ENCODE measurements at regions not wholly inside any gene's neighbourhood (a gene's known extent, or its start where the extent isn't known, plus 50 kb on each side); places are given as distances from the start of the nearest gene placed in this dataset.

DNA sequence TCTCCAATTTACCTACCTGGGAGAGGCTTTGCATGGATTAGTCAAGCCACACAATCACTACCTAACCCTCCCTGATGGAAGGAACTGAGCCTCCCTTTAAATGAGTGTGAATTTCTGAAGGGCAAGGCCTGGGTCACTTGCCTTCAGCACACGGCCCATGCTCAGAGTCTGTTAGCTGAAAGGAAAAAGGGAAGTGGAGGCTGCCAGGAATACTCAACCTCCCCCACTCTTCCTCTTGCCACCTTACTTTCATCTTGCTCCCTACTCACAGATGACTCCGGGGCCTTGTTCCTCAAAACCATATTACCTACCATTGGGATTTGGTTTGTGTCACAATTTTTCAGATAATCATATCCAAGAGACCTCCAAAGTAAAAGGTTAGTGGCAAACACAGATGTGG is 220.0 kb downstream of the ABHD5 start (continued):
- no peak for TF ChIP-seq POLR2AphosphoS5 (IDR thresholded peaks at IDR 0.05; ENCODE audit: low read depth)
- TF ChIP-seq CREB1 (CRISPR knock-in tag; IDR thresholded peaks at IDR 0.05; ENCODE audit: low read depth): no peak
- TF ChIP-seq, protein P1, sequence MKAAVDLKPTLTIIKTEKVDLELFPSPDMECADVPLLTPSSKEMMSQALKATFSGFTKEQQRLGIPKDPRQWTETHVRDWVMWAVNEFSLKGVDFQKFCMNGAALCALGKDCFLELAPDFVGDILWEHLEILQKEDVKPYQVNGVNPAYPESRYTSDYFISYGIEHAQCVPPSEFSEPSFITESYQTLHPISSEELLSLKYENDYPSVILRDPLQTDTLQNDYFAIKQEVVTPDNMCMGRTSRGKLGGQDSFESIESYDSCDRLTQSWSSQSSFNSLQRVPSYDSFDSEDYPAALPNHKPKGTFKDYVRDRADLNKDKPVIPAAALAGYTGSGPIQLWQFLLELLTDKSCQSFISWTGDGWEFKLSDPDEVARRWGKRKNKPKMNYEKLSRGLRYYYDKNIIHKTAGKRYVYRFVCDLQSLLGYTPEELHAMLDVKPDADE (IDR thresholded peaks at IDR 0.05): no peak
- TF ChIP-seq, protein P2, sequence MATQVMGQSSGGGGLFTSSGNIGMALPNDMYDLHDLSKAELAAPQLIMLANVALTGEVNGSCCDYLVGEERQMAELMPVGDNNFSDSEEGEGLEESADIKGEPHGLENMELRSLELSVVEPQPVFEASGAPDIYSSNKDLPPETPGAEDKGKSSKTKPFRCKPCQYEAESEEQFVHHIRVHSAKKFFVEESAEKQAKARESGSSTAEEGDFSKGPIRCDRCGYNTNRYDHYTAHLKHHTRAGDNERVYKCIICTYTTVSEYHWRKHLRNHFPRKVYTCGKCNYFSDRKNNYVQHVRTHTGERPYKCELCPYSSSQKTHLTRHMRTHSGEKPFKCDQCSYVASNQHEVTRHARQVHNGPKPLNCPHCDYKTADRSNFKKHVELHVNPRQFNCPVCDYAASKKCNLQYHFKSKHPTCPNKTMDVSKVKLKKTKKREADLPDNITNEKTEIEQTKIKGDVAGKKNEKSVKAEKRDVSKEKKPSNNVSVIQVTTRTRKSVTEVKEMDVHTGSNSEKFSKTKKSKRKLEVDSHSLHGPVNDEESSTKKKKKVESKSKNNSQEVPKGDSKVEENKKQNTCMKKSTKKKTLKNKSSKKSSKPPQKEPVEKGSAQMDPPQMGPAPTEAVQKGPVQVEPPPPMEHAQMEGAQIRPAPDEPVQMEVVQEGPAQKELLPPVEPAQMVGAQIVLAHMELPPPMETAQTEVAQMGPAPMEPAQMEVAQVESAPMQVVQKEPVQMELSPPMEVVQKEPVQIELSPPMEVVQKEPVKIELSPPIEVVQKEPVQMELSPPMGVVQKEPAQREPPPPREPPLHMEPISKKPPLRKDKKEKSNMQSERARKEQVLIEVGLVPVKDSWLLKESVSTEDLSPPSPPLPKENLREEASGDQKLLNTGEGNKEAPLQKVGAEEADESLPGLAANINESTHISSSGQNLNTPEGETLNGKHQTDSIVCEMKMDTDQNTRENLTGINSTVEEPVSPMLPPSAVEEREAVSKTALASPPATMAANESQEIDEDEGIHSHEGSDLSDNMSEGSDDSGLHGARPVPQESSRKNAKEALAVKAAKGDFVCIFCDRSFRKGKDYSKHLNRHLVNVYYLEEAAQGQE (IDR thresholded peaks at IDR 0.05; ENCODE audit: unreplicated experiment): no peak

DNA sequence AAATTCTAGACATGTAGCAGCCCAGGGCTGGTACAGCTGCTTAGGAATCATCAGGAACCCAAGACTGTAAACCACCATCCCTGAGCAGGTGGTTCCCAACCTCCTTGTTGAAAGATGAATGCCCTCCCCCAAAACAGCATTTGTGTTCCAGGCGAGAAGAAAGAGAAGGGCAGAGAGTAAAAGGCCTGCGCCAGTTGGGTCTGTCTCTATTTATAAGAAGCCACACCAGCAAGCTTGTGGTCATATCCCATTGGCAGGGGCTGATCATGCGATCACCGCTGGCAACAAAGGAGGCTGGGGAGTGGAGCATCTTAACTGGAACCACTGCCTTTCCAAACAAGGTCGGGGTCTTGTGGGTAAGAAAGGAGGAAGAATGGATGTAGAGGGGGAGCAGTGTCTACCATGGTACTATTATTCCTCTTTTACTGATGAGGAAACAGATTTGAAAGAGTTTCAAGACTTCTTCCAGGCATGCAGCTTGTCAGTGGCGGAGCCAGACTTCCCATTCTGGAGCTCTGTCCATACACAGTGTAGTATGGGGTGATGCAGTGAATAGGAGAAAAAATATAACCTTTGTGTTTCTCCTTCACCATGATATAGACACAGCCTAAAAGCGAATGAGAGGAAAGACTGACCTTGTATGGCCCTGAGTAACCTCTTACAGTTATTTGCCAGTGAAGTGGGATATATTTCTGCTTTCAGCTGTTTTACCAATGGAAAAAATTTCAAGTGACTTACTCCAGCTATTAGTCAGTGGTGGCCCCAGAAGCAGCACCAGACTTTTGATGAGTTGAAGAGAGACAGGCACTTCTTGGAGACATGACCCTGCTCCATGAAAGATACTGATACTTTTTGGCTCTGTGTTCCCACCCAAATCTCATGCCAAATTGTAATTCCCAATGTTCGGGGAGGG is 222.6 kb downstream of the ABHD5 start:
- H3K27me3 Mint-ChIP-seq (ENCODE audit: insufficient read depth, low read depth, poor library complexity): peaks cover 4% of the 10 kb centered on the region
- no peaks in the 10 kb centered on the region for H3K9me3 Mint-ChIP-seq
- Histone ChIP-seq H2AFZ (peak overlapping the region; percentile 19), H3K27me3 (ENCODE audit: insufficient read depth) (no peaks in the 10 kb centered on the region), H3K4me2 (no peak overlapping the region), H3K4me1 (ENCODE audit: insufficient read depth) (no peaks in the 10 kb centered on the region), H3F3A (replicated peaks; ENCODE audit: low read depth) (no peaks in the 10 kb centered on the region), H3K27ac (ENCODE audit: low read depth) (no peak overlapping the region), H3K4me3 (no peak overlapping the region), H3K36me3 (ENCODE audit: insufficient read depth) (no peaks in the 10 kb centered on the region), H3K79me2 (replicated peaks; ENCODE audit: insufficient read depth) (no peaks in the 10 kb centered on the region), H3K9me2 (ENCODE audit: insufficient read depth) (peaks cover 5% of the 10 kb centered on the region; the same call in 1 of the 2 replicates), H4K20me1 (replicated peaks; ENCODE audit: insufficient read depth) (no peaks in the 10 kb centered on the region)
- DNase-seq (ENCODE audit: low spot score): no peak
- no peaks in the 10 kb centered on the region for H3K36me3 Mint-ChIP-seq (ENCODE audit: low read depth)
- ATAC-seq: no peak
- TF ChIP-seq, protein P1 (IDR thresholded peaks at IDR 0.05): no peak
- TF ChIP-seq POLR2AphosphoS5 (IDR thresholded peaks at IDR 0.05; ENCODE audit: low read depth) (no peak), EZH2phosphoT487 (IDR thresholded peaks at IDR 0.05; ENCODE audit: unreplicated experiment) (no peak)
- no peak overlapping the region for H3K4me3 Mint-ChIP-seq
- H3K4me1 Mint-ChIP-seq: peaks cover 3% of the 10 kb centered on the region
- H3K27ac Mint-ChIP-seq: no peak overlapping the region

DNA sequence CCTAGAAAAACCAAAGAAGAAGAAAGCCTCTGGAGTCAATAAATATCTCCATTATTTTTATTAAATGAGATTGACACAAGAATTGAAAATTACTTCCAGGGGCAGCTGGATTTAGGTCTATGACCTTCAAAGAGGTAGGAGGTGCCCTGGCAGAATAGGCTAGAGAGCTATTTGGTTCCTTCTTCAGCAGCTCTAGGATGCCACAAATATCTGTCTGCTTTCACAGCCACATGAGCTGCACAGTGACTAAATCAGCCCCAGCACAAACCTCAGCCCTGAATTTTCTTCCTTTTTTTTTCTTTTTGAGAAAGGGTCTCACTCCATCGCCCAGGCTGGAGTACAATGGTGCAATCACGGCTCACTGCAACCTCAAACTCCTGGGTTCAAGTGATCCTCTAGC is 223.5 kb downstream of the ABHD5 start:
- Histone ChIP-seq H3K4me1 (ENCODE audit: insufficient read depth) (peaks cover 5% of the 10 kb centered on the region; the same call in 1 of the 2 replicates), H2AFZ (no peak overlapping the region), H3K4me2 (no peak overlapping the region), H3K36me3 (ENCODE audit: insufficient read depth) (no peaks in the 10 kb centered on the region), H3K79me2 (replicated peaks; ENCODE audit: insufficient read depth) (no peaks in the 10 kb centered on the region), H3K9me2 (ENCODE audit: insufficient read depth) (peaks cover 5% of the 10 kb centered on the region; the same call in 1 of the 2 replicates), H3K4me3 (no peak overlapping the region), H3K27ac (ENCODE audit: low read depth) (no peak overlapping the region), H3K27me3 (ENCODE audit: insufficient read depth) (no peaks in the 10 kb centered on the region), H3F3A (replicated peaks; ENCODE audit: low read depth) (no peaks in the 10 kb centered on the region), H4K20me1 (replicated peaks; ENCODE audit: insufficient read depth) (no peaks in the 10 kb centered on the region)
- Mint-ChIP-seq H3K4me1 (peaks cover 8% of the 10 kb centered on the region), H3K4me3 (no peak overlapping the region), H3K36me3 (ENCODE audit: low read depth) (no peaks in the 10 kb centered on the region), H3K27ac (no peak overlapping the region), H3K27me3 (ENCODE audit: insufficient read depth, low read depth, poor library complexity) (peaks cover 2% of the 10 kb centered on the region), H3K9me3 (no peaks in the 10 kb centered on the region)
- ATAC-seq (no peak), DNase-seq (ENCODE audit: low spot score) (no peak)
- TF ChIP-seq NANOG (IDR thresholded peaks at IDR 0.05; ENCODE audit: borderline replicate concordance): no peak
- no peak for TF ChIP-seq ZNF331 (CRISPR knock-in tag; IDR thresholded peaks at IDR 0.05; ENCODE audit: low read depth)
- TF ChIP-seq EZH2 (IDR thresholded peaks at IDR 0.05; ENCODE audit: low read depth, unreplicated experiment): no peak
- no peak for TF ChIP-seq EZH2phosphoT487 (IDR thresholded peaks at IDR 0.05; ENCODE audit: unreplicated experiment)
- no peak for TF ChIP-seq POLR2AphosphoS5 (IDR thresholded peaks at IDR 0.05; ENCODE audit: low read depth)
- TF ChIP-seq, protein P2 (IDR thresholded peaks at IDR 0.05; ENCODE audit: unreplicated experiment): no peak
- TF ChIP-seq, protein P3, sequence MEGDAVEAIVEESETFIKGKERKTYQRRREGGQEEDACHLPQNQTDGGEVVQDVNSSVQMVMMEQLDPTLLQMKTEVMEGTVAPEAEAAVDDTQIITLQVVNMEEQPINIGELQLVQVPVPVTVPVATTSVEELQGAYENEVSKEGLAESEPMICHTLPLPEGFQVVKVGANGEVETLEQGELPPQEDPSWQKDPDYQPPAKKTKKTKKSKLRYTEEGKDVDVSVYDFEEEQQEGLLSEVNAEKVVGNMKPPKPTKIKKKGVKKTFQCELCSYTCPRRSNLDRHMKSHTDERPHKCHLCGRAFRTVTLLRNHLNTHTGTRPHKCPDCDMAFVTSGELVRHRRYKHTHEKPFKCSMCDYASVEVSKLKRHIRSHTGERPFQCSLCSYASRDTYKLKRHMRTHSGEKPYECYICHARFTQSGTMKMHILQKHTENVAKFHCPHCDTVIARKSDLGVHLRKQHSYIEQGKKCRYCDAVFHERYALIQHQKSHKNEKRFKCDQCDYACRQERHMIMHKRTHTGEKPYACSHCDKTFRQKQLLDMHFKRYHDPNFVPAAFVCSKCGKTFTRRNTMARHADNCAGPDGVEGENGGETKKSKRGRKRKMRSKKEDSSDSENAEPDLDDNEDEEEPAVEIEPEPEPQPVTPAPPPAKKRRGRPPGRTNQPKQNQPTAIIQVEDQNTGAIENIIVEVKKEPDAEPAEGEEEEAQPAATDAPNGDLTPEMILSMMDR (conservative IDR thresholded peaks at IDR 0.05; ENCODE audit: low read depth in 2 of 2): no peak
